ENCODE measurements at regions not wholly inside any gene's neighbourhood (a gene's known extent, or its start where the extent isn't known, plus 50 kb on each side); places are given as distances from the start of the nearest gene placed in this dataset.

- POLR2A ChIA-PET = no interaction called here
- no peaks in the 10 kb centered on the region for H3K36me3 Mint-ChIP-seq
- WGBS (ENCODE audit: insufficient coverage) = no CpG with 5 or more reads among the region's 1 CpG
Observed at GRCh38 chr4:17316566-17316965, 195.3 kb downstream of the QDPR start.

GRCh38 chr4:17315459-17315858, 196.4 kb downstream of the QDPR start:
- no peaks in the 10 kb centered on the region for H3K4me1 ChIP-seq (ENCODE audit: control insufficient read depth in 1 of 2, extremely low read depth in 1 of 2, insufficient read depth in 2 of 2, low read length in 2 of 2)
- no peaks in the 10 kb centered on the region for H3K9me3 ChIP-seq
- no peak overlapping the region for H3K27ac Mint-ChIP-seq
- no peak overlapping the region for H3K27ac ChIP-seq (ENCODE audit: low read length)
- H3K9me3 Mint-ChIP-seq = peaks cover 3 to 4% (median 4%) of the 10 kb centered on the region in 3 donors
- H3K27me3 Mint-ChIP-seq = peaks cover 3 to 7% of the 10 kb centered on the region in 2 donors
- ChIA-PET POLR2A (interaction anchor here in 1 of 2 donors (0.6 kb wide), 1 partner anchor 13 kb away, joined by 9 read pairs; no protein-coding TSS in a partner anchor), CTCF (interaction anchor here in 1 of 2 donors (0.6 kb wide), 1 partner anchor 18 kb away, joined by 3 read pairs; no protein-coding TSS in a partner anchor)
- no peak overlapping the region for H3K4me3 ChIP-seq (ENCODE audit: control insufficient read depth in 1 of 2, extremely low read depth in 1 of 2, low read length in 1 of 2)
- ATAC-seq (replicated peaks in 1 of 4) = no peak
- peaks cover 0 to 5% of the 10 kb centered on the region in 2 experiments for H3K27me3 ChIP-seq (replicated peaks in 1 of 2; ENCODE audit: control insufficient read depth in 2 of 2, extremely low read depth in 1 of 2, insufficient read depth in 2 of 2, low read length in 1 of 2)
- DNase-seq = no peak
- H3K36me3 ChIP-seq (ENCODE audit: control insufficient read depth in 2 of 2, extremely low read depth in 1 of 2, insufficient read depth in 1 of 2, low read length in 1 of 2) = no peaks in the 10 kb centered on the region
- no peak overlapping the region for H3K4me3 Mint-ChIP-seq
- no peaks in the 10 kb centered on the region for H3K4me1 Mint-ChIP-seq
- no peaks in the 10 kb centered on the region for H3K36me3 Mint-ChIP-seq

More at GRCh38 chr4:17316566-17316965, 195.3 kb downstream of the QDPR start:
- peaks cover 0 to 5% of the 10 kb centered on the region in 2 experiments for H3K27me3 ChIP-seq (replicated peaks in 1 of 2; ENCODE audit: control insufficient read depth in 2 of 2, extremely low read depth in 1 of 2, insufficient read depth in 2 of 2, low read length in 1 of 2)
- H3K27ac ChIP-seq (ENCODE audit: low read length) = no peak overlapping the region
- no peak for ATAC-seq (replicated peaks in 1 of 4)
- no peaks in the 10 kb centered on the region for H3K9me3 ChIP-seq
- H3K36me3 ChIP-seq (ENCODE audit: control insufficient read depth in 2 of 2, extremely low read depth in 1 of 2, insufficient read depth in 1 of 2, low read length in 1 of 2) = no peaks in the 10 kb centered on the region
- CTCF ChIA-PET = no interaction called here
- Mint-ChIP-seq H3K4me1 (no peaks in the 10 kb centered on the region), H3K9me3 (peaks cover 3 to 4% (median 4%) of the 10 kb centered on the region in 3 donors), H3K27me3 (peaks cover 3 to 7% of the 10 kb centered on the region in 2 donors), H3K4me3 (no peak overlapping the region), H3K27ac (no peak overlapping the region)
- no peak for DNase-seq
- H3K4me1 ChIP-seq (ENCODE audit: control insufficient read depth in 1 of 2, extremely low read depth in 1 of 2, insufficient read depth in 2 of 2, low read length in 2 of 2) = no peaks in the 10 kb centered on the region
- H3K4me3 ChIP-seq (ENCODE audit: control insufficient read depth in 1 of 2, extremely low read depth in 1 of 2, low read length in 1 of 2) = no peak overlapping the region

- peaks cover 0 to 3% (median 0%) of the 10 kb centered on the region in 3 donors for H3K4me1 Mint-ChIP-seq
- Histone ChIP-seq H3K36me3 (ENCODE audit: control insufficient read depth in 2 of 2, extremely low read depth in 1 of 2, insufficient read depth in 1 of 2, low read length in 1 of 2) (no peaks in the 10 kb centered on the region), H3K4me1 (ENCODE audit: control insufficient read depth in 1 of 2, extremely low read depth in 1 of 2, insufficient read depth in 2 of 2, low read length in 2 of 2) (no peaks in the 10 kb centered on the region), H3K4me3 (ENCODE audit: control insufficient read depth in 1 of 2, extremely low read depth in 1 of 2, low read length in 1 of 2) (no peak overlapping the region), H3K27me3 (replicated peaks in 1 of 2; ENCODE audit: control insufficient read depth in 2 of 2, extremely low read depth in 1 of 2, insufficient read depth in 2 of 2, low read length in 1 of 2) (peaks cover 0 to under 1% of the 10 kb centered on the region in 2 experiments), H3K27ac (ENCODE audit: low read length) (no peak overlapping the region), H3K9me3 (no peaks in the 10 kb centered on the region)
- DNase-seq (no peak), ATAC-seq (replicated peaks in 1 of 4) (no peak)
- CTCF ChIA-PET = interaction anchor here in 1 of 2 donors (0.6 to 1.0 kb wide), 2 partner anchors 11 kb away, joined by 3 to 5 read pairs; no protein-coding TSS in a partner anchor
- H3K27me3 Mint-ChIP-seq = peaks cover 3 to 7% of the 10 kb centered on the region in 2 donors
- no peak overlapping the region for H3K27ac Mint-ChIP-seq
- no peak overlapping the region for H3K4me3 Mint-ChIP-seq
- no peaks in the 10 kb centered on the region for H3K36me3 Mint-ChIP-seq
- WGBS (ENCODE audit: insufficient coverage) = 60% methylated on average over 1 of the region's 2 CpGs
- H3K9me3 Mint-ChIP-seq = no peaks in the 10 kb centered on the region
- POLR2A ChIA-PET = no interaction called here
Observed at GRCh38 chr4:17313194-17313593, 198.7 kb downstream of the QDPR start.

GRCh38 chr4:17310269-17310652, 201.6 kb downstream of the QDPR start:
- POLR2A ChIA-PET = no interaction called here
- H3K36me3 ChIP-seq (ENCODE audit: control insufficient read depth in 2 of 2, extremely low read depth in 1 of 2, insufficient read depth in 1 of 2, low read length in 1 of 2) = no peaks in the 10 kb centered on the region
- Mint-ChIP-seq H3K27me3 (no peaks in the 10 kb centered on the region), H3K9me3 (no peaks in the 10 kb centered on the region), H3K4me1 (peaks cover 0 to 3% (median 0%) of the 10 kb centered on the region in 3 donors), H3K4me3 (no peak overlapping the region), H3K27ac (no peak overlapping the region), H3K36me3 (no peaks in the 10 kb centered on the region)
- no peaks in the 10 kb centered on the region for H3K9me3 ChIP-seq
- DNase-seq (no peak), ATAC-seq (replicated peaks in 1 of 4) (no peak)
- CTCF ChIA-PET = no interaction called here
- H3K4me3 ChIP-seq (ENCODE audit: control insufficient read depth in 1 of 2, extremely low read depth in 1 of 2, low read length in 1 of 2) = no peak overlapping the region
- H3K27me3 ChIP-seq (replicated peaks in 1 of 2; ENCODE audit: control insufficient read depth in 2 of 2, extremely low read depth in 1 of 2, insufficient read depth in 2 of 2, low read length in 1 of 2) = no peaks in the 10 kb centered on the region
- WGBS (ENCODE audit: insufficient coverage) = no CpG with 5 or more reads among the region's 1 CpG
- H3K27ac ChIP-seq (ENCODE audit: low read length) = no peak overlapping the region
- H3K4me1 ChIP-seq (ENCODE audit: control insufficient read depth in 1 of 2, extremely low read depth in 1 of 2, insufficient read depth in 2 of 2, low read length in 2 of 2) = no peaks in the 10 kb centered on the region

GRCh38 chr4:17309567-17310268, 202.2 kb downstream of the QDPR start:
- Mint-ChIP-seq H3K4me1 (peaks cover 0 to 3% (median 0%) of the 10 kb centered on the region in 3 donors), H3K27ac (no peak overlapping the region), H3K36me3 (no peaks in the 10 kb centered on the region), H3K4me3 (no peak overlapping the region), H3K9me3 (no peaks in the 10 kb centered on the region), H3K27me3 (no peaks in the 10 kb centered on the region)
- no peaks in the 10 kb centered on the region for H3K9me3 ChIP-seq
- H3K27ac ChIP-seq (ENCODE audit: low read length) = no peak overlapping the region
- no peaks in the 10 kb centered on the region for H3K4me1 ChIP-seq (ENCODE audit: control insufficient read depth in 1 of 2, extremely low read depth in 1 of 2, insufficient read depth in 2 of 2, low read length in 2 of 2)
- no peak overlapping the region for H3K4me3 ChIP-seq (ENCODE audit: control insufficient read depth in 1 of 2, extremely low read depth in 1 of 2, low read length in 1 of 2)
- ATAC-seq (replicated peaks in 1 of 4) (no peak), DNase-seq (no peak)
- 25% methylated on average over 1 of the region's 1 CpG for WGBS (ENCODE audit: insufficient coverage)
- H3K36me3 ChIP-seq (ENCODE audit: control insufficient read depth in 2 of 2, extremely low read depth in 1 of 2, insufficient read depth in 1 of 2, low read length in 1 of 2) = no peaks in the 10 kb centered on the region
- ChIA-PET CTCF (no interaction called here), POLR2A (interaction anchor here in 1 of 2 donors (0.6 kb wide), 1 partner anchor 106 kb away, joined by 8 read pairs; no protein-coding TSS in a partner anchor)
- no peaks in the 10 kb centered on the region for H3K27me3 ChIP-seq (replicated peaks in 1 of 2; ENCODE audit: control insufficient read depth in 2 of 2, extremely low read depth in 1 of 2, insufficient read depth in 2 of 2, low read length in 1 of 2)

GRCh38 chr4:17301869-17302268, 210.0 kb downstream of the QDPR start:
- ChIA-PET POLR2A (interaction anchor here in 1 of 2 donors (0.7 kb wide), 1 partner anchor 13 kb away, joined by 9 read pairs; no protein-coding TSS in a partner anchor), CTCF (no interaction called here)
- peaks cover 0 to 8% of the 10 kb centered on the region in 2 experiments for H3K27me3 ChIP-seq (replicated peaks in 1 of 2; ENCODE audit: control insufficient read depth in 2 of 2, extremely low read depth in 1 of 2, insufficient read depth in 2 of 2, low read length in 1 of 2)
- no peak overlapping the region for H3K27ac ChIP-seq (ENCODE audit: low read length)
- Mint-ChIP-seq H3K4me1 (no peaks in the 10 kb centered on the region), H3K36me3 (no peaks in the 10 kb centered on the region), H3K27me3 (peaks cover 14 to 32% of the 10 kb centered on the region in 2 donors), H3K4me3 (no peak overlapping the region), H3K9me3 (peaks cover 0 to 5% (median 0%) of the 10 kb centered on the region in 3 donors), H3K27ac (no peak overlapping the region)
- H3K4me1 ChIP-seq (ENCODE audit: control insufficient read depth in 1 of 2, extremely low read depth in 1 of 2, insufficient read depth in 2 of 2, low read length in 2 of 2) = no peaks in the 10 kb centered on the region
- no peaks in the 10 kb centered on the region for H3K36me3 ChIP-seq (ENCODE audit: control insufficient read depth in 2 of 2, extremely low read depth in 1 of 2, insufficient read depth in 1 of 2, low read length in 1 of 2)
- H3K4me3 ChIP-seq (ENCODE audit: control insufficient read depth in 1 of 2, extremely low read depth in 1 of 2, low read length in 1 of 2) = no peak overlapping the region
- H3K9me3 ChIP-seq = no peaks in the 10 kb centered on the region
- WGBS (ENCODE audit: insufficient coverage) = no CpG with 5 or more reads among the region's 3 CpGs
- DNase-seq (no peak), ATAC-seq (replicated peaks in 1 of 4) (no peak)
